B cell (primary cell): ENCODE measurements at regions not wholly inside any gene's neighbourhood (a gene's known extent, or its start where the extent isn't known, plus 50 kb on each side); places are given as distances from the start of the nearest gene placed in this dataset.

Experiments
- CTCF ChIP-seq: fragments of 200-600 bp; IDR thresholded peaks from one replicate; pipeline ENCODE4 v1.8.0; 2022; ENCODE audit warnings: antibody characterized with exemption, mild to moderate bottlenecking
- EZH2 ChIP-seq: IDR thresholded peaks from 2 replicates; pipeline ENCODE4 v1.6.1; 2012; ENCODE audit warnings: borderline replicate concordance, low read depth, mild to moderate bottlenecking, moderate library complexity, low read length; ENCODE audit not compliant: insufficient read depth, poor library complexity, severe bottlenecking

GRCh38 chr2:151083856-151084795, 177.5 kb downstream of the RBM43 start:
- no peak for TF ChIP-seq CTCF
- TF ChIP-seq EZH2 = no peak
